HEK293 (cell line): ENCODE measurements at regions not wholly inside any gene's neighbourhood (a gene's known extent, or its start where the extent isn't known, plus 50 kb on each side); places are given as distances from the start of the nearest gene placed in this dataset.

Source experiments
- CTCF ChIA-PET: fragments of 350-600 bp; formaldehyde crosslinking; extraction: SDS; loops from one replicate; lab custom pipeline; 2021; ENCODE audit warnings: antibody characterized with exemption; lab: Yijun Ruan, JAX
- POLR2A ChIA-PET: fragments of 300-600 bp; formaldehyde crosslinking; extraction: SDS; loops from one replicate; lab custom pipeline; 2020; ENCODE audit warnings: antibody characterized with exemption, inconsistent platforms; lab: Yijun Ruan, JAX
- H3K27ac ChIP-seq: fragments of 200-500 bp; sonication (Bioruptor generic); 2 replicates; pipeline ENCODE4 v1.5.1; 2014; ENCODE audit warnings: low read depth, low read length, control low read depth, inconsistent platforms; ENCODE audit errors: extremely low read depth
- H3K36me3 ChIP-seq, 2 experiments: fragments of 200-500 bp in 1 of 2; sonication (Bioruptor generic) in 1 of 2; 1 replicate in 1 of 2; 2 replicates in 1 of 2; pipeline ENCODE4 v1.5.1; 2014 to 2017; ENCODE audit warnings: inconsistent platforms in 2 of 2, low read length in 2 of 2; ENCODE audit not compliant: control insufficient read depth in 2 of 2, insufficient read depth in 1 of 2
- H3K4me1 ChIP-seq: fragments of 200-500 bp; sonication (Bioruptor generic); 2 replicates; pipeline ENCODE4 v1.5.1; 2014; ENCODE audit warnings: mild to moderate bottlenecking, low read length, inconsistent platforms; ENCODE audit not compliant: control insufficient read depth, insufficient read depth
- H3K4me3 ChIP-seq: 2 replicates; pipeline ENCODE4 v1.5.1; 2011; ENCODE audit warnings: low read depth, mild to moderate bottlenecking, control low read depth, low read length, moderate library complexity
- H3K9me3 ChIP-seq: fragments of 200-500 bp; sonication (Bioruptor generic); 2 replicates; pipeline ENCODE4 v1.5.1; 2014; ENCODE audit warnings: low read depth, low read length, inconsistent platforms; ENCODE audit not compliant: control insufficient read depth, insufficient read depth
- GLIS1 ChIP-seq: fragments of 450-650 bp; formaldehyde crosslinking; IDR thresholded peaks from 2 replicates; pipeline ENCODE4 v1.5.1; 2016; ENCODE audit warnings: missing biosample characterization, missing genetic modification characterization
- PRDM4 ChIP-seq: fragments of 450-650 bp; formaldehyde crosslinking; IDR thresholded peaks from 2 replicates; pipeline ENCODE4 v1.5.1; 2017; ENCODE audit warnings: missing biosample characterization, missing genetic modification characterization
- TCF7L2 ChIP-seq: IDR thresholded peaks from 2 replicates; pipeline ENCODE4 v1.6.1; 2011; ENCODE audit warnings: low read depth, mild to moderate bottlenecking, inconsistent platforms, low read length, moderate library complexity, borderline replicate concordance
- TSHZ1 ChIP-seq: fragments of 450-650 bp; formaldehyde crosslinking; IDR thresholded peaks from 2 replicates; pipeline ENCODE4 v1.5.1; 2016; ENCODE audit warnings: missing biosample characterization, missing genetic modification characterization, borderline replicate concordance
- ZNF423 ChIP-seq: fragments of 450-650 bp; formaldehyde crosslinking; IDR thresholded peaks from 2 replicates; pipeline ENCODE4 v1.5.1; 2016; ENCODE audit warnings: missing biosample characterization, missing genetic modification characterization
- ZNF530 ChIP-seq: fragments of 450-650 bp; formaldehyde crosslinking; IDR thresholded peaks from 2 replicates; pipeline ENCODE4 v1.5.1; 2016; ENCODE audit warnings: low read depth, missing biosample characterization, missing genetic modification characterization
- ZNF791 ChIP-seq: fragments of 450-650 bp; formaldehyde crosslinking; IDR thresholded peaks from 2 replicates; pipeline ENCODE4 v1.5.1; 2016; ENCODE audit warnings: missing biosample characterization, missing genetic modification characterization
- ZNF830 ChIP-seq: fragments of 450-650 bp; IDR thresholded peaks from 2 replicates; pipeline ENCODE4 v1.5.0; 2018; ENCODE audit warnings: missing biosample characterization, missing genetic modification characterization, low read depth, mild to moderate bottlenecking, moderate library complexity
- ZSCAN23 ChIP-seq: fragments of 450-650 bp; formaldehyde crosslinking; IDR thresholded peaks from 2 replicates; pipeline ENCODE4 v1.5.1; 2016; ENCODE audit warnings: missing biosample characterization, missing genetic modification characterization
- ZSCAN30 ChIP-seq: fragments of 450-650 bp; IDR thresholded peaks from 2 replicates; pipeline ENCODE4 v1.5.1; 2018; ENCODE audit warnings: missing biosample characterization, mild to moderate bottlenecking, missing genetic modification characterization, moderate library complexity
- ZXDB ChIP-seq: fragments of 450-650 bp; formaldehyde crosslinking; IDR thresholded peaks from 2 replicates; pipeline ENCODE4 v1.5.1; 2016; ENCODE audit warnings: missing biosample characterization, missing genetic modification characterization
- TF ChIP-seq, protein P1 (sequence below): fragments of 450-650 bp; formaldehyde crosslinking; conservative IDR thresholded peaks from 2 replicates; pipeline ENCODE4 v1.5.1; 2016; ENCODE audit warnings: low read depth, missing biosample characterization, missing genetic modification characterization
- TF ChIP-seq, protein P2 (sequence below): fragments of 450-650 bp; formaldehyde crosslinking; IDR thresholded peaks from 2 replicates; pipeline ENCODE4 v1.5.1; 2016; ENCODE audit warnings: missing biosample characterization, missing genetic modification characterization

DNA sequence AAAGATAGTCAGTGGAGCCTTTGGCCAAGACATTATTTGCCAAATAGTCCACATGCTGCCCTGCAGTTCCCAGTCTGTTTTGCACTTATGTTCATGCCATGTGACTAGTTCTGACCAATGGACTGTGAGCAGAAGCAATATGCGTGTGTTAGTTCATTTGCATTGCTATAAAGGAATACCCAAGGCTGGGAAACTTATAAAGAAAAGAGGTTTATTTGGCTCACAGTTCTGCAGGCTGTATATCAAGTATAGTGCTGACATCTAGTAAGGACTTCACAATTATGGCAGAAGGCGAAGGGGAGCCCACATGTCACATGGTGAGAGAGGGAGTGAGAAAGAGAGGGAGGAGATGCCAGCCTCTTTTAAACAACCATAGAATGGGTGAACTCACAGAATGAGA, 193.3 kb downstream of the PTPRU start:
- no peak overlapping the region for H3K27ac ChIP-seq
- H3K9me3 ChIP-seq, result no peaks in the 10 kb centered on the region
- CTCF ChIA-PET, result no interaction called here
- no peaks in the 10 kb centered on the region for H3K36me3 ChIP-seq
- POLR2A ChIA-PET, result no interaction called here
- no peak overlapping the region for H3K4me3 ChIP-seq
- H3K4me1 ChIP-seq, result no peaks in the 10 kb centered on the region
- TF ChIP-seq ZXDB (tag by site-specific recombination) (no peak), PRDM4 (tag by site-specific recombination) (no peak), GLIS1 (no peak), ZNF791 (no peak), ZNF830 (no peak), TSHZ1 (no peak), ZSCAN23 (tag by site-specific recombination) (no peak), ZNF530 (tag by site-specific recombination) (no peak)
- TF ChIP-seq, protein P1, sequence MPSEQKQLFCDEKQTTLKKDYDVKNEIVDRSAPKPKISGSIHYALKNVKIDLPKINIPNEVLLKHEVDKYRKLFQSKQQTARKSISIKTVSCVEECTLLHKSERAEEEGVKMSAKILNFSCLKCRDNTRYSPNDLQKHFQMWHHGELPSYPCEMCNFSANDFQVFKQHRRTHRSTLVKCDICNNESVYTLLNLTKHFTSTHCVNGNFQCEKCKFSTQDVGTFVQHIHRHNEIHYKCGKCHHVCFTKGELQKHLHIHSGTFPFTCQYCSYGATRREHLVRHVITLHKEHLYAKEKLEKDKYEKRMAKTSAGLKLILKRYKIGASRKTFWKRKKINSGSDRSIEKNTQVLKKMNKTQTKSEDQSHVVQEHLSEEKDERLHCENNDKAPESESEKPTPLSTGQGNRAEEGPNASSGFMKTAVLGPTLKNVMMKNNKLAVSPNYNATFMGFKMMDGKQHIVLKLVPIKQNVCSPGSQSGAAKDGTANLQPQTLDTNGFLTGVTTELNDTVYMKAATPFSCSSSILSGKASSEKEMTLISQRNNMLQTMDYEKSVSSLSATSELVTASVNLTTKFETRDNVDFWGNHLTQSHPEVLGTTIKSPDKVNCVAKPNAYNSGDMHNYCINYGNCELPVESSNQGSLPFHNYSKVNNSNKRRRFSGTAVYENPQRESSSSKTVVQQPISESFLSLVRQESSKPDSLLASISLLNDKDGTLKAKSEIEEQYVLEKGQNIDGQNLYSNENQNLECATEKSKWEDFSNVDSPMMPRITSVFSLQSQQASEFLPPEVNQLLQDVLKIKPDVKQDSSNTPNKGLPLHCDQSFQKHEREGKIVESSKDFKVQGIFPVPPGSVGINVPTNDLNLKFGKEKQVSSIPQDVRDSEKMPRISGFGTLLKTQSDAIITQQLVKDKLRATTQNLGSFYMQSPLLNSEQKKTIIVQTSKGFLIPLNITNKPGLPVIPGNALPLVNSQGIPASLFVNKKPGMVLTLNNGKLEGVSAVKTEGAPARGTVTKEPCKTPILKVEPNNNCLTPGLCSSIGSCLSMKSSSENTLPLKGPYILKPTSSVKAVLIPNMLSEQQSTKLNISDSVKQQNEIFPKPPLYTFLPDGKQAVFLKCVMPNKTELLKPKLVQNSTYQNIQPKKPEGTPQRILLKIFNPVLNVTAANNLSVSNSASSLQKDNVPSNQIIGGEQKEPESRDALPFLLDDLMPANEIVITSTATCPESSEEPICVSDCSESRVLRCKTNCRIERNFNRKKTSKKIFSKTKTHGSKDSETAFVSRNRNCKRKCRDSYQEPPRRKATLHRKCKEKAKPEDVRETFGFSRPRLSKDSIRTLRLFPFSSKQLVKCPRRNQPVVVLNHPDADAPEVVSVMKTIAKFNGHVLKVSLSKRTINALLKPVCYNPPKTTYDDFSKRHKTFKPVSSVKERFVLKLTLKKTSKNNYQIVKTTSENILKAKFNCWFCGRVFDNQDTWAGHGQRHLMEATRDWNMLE (tag by site-specific recombination), result no peak
- TF ChIP-seq, protein P2, sequence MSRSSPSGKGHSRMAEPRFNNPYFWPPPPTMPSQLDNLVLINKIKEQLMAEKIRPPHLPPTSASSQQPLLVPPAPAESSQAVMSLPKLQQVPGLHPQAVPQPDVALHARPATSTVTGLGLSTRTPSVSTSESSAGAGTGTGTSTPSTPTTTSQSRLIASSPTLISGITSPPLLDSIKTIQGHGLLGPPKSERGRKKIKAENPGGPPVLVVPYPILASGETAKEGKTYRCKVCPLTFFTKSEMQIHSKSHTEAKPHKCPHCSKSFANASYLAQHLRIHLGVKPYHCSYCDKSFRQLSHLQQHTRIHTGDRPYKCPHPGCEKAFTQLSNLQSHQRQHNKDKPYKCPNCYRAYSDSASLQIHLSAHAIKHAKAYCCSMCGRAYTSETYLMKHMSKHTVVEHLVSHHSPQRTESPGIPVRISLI (tag by site-specific recombination), result no peak

GRCh38 chr1:29428997-29429396, 192.7 kb downstream of the PTPRU start:
- H3K4me3 ChIP-seq, result no peak overlapping the region
- no peak for TF ChIP-seq ZNF423 (tag by site-specific recombination)
- TF ChIP-seq ZSCAN30 (tag by site-specific recombination), result no peak
- no peak for TF ChIP-seq TCF7L2
- TF ChIP-seq ZNF791, result no peak
- TF ChIP-seq, all 188 proteins: peak for 0
- Histone ChIP-seq H3K9me3 (no peaks in the 10 kb centered on the region), H3K36me3 (no peaks in the 10 kb centered on the region), H3K4me1 (no peaks in the 10 kb centered on the region), H3K27ac (no peak overlapping the region)
- POLR2A ChIA-PET, result no interaction called here
- CTCF ChIA-PET, result no interaction called here
